ENCODE measurements at regions not wholly inside any gene's neighbourhood (a gene's known extent, or its start where the extent isn't known, plus 50 kb on each side); places are given as distances from the start of the nearest gene placed in this dataset.
A peak's percentile ranks its signal among the peaks of the same experiment; 100 is the strongest.
"Not testable (repeated sequence)": the region's sequence is repeated elsewhere in the genome, so short reads cannot be mapped to it uniquely, and the experiment has no call there.

- no peak overlapping the region for H3K27ac Mint-ChIP-seq
- no peaks in the 10 kb centered on the region for H3K9me3 Mint-ChIP-seq
- no peaks in the 10 kb centered on the region for H3K36me3 Mint-ChIP-seq
- ATAC-seq (no peak), DNase-seq (ENCODE audit: low spot score in 2 of 2) (no peak)
Measured at GRCh38 chr4:116362583-116362982, 722.8 kb downstream of the TRAM1L1 start.

- DNase-seq (ENCODE audit: low spot score in 2 of 2) (no peak), ATAC-seq (no peak)
- H3K36me3 Mint-ChIP-seq: no peaks in the 10 kb centered on the region
- H3K9me3 Mint-ChIP-seq: no peaks in the 10 kb centered on the region
- H3K27ac Mint-ChIP-seq: no peak overlapping the region
Measured at GRCh38 chr4:116361790-116362189, 723.6 kb downstream of the TRAM1L1 start.

- H3K27ac Mint-ChIP-seq: no peak overlapping the region
- H3K36me3 Mint-ChIP-seq: no peaks in the 10 kb centered on the region
- peak; percentile 56 to 84 for ATAC-seq
- DNase-seq (ENCODE audit: low spot score in 2 of 2): peak in 1 of 2 donors; percentile 63
- H3K9me3 Mint-ChIP-seq: no peaks in the 10 kb centered on the region
Measured at GRCh38 chr4:116358633-116359222, 726.6 kb downstream of the TRAM1L1 start.

- no peak for DNase-seq (ENCODE audit: low spot score in 2 of 2)
Measured at GRCh38 chr4:116357758-116358157, 727.6 kb downstream of the TRAM1L1 start.

DNA sequence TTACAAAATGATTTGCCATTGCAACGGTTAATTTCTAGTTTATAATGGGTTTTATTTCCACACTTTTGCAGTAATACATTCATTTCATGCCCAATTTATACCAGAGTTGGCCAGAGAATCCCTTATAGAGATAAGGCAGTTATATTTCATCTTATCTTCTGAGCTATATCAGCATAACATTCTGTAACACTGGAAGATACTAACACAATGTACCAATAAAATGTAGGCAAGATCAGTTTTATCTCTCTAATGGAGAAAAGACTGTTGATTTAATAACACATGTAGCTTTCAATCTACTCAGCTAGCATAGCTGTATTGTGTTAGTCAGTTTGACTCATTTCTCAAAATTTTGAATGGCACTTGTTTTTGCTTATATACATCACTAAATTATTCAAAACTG lies 738.6 kb downstream of the TRAM1L1 start:
- ATAC-seq (no peak), DNase-seq (ENCODE audit: low spot score in 2 of 2) (no peak)
- no peak overlapping the region for H3K27ac Mint-ChIP-seq
- H3K36me3 Mint-ChIP-seq: no peaks in the 10 kb centered on the region
- peaks cover 3 to 4% of the 10 kb centered on the region in 2 donors for H3K9me3 Mint-ChIP-seq

More at GRCh38 chr4:116357758-116358157, 727.6 kb downstream of the TRAM1L1 start:
- peak in 1 of 2 donors; percentile 18 for ATAC-seq
- no peaks in the 10 kb centered on the region for H3K9me3 Mint-ChIP-seq
- no peaks in the 10 kb centered on the region for H3K36me3 Mint-ChIP-seq
- no peak overlapping the region for H3K27ac Mint-ChIP-seq

DNA sequence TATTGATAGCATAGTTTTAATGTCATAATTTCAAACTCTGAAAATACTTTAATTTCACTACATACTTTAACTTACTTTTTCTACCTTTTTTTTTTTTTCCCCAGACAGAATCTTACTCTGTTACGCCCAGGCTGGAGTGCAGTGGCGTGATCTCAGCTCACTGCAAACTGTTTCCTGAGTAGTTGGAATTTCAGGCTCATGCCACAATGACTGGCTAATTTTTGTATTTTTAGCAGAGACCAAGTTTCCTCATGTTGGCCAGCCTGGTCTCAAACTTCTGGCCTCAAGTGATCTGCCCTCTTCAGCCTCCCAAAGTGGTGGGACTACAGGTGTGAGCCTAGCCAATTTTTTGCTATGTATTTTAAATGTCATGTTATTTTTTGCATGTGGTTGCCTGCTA lies 741.6 kb downstream of the TRAM1L1 start:
- no peak for DNase-seq (ENCODE audit: low spot score in 2 of 2)
- Mint-ChIP-seq H3K27ac (no peak overlapping the region), H3K36me3 (no peaks in the 10 kb centered on the region), H3K9me3 (peaks cover 3 to 4% of the 10 kb centered on the region in 2 donors)
- no peak for ATAC-seq

DNA sequence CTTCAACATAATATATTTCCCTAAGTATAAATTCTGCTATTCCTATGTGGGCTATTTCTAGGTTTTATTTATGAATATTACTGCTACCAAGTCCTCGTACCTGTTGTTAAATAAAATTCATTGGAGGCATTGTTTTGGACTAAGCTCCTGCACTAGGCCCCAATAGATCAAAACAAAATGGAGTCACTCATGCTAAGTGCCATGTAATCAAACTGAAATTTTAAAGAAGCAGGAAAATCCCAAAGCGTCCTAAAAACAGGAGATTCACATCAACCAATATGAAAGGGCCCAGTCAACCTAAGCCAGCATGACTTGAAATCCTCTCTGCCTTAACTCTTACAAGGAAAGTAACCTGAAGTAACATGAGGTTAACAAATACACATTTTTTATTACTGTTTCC lies 743.2 kb downstream of the TRAM1L1 start:
- no peak overlapping the region for H3K27ac Mint-ChIP-seq
- no peak for DNase-seq (ENCODE audit: low spot score in 2 of 2)
- no peaks in the 10 kb centered on the region for H3K36me3 Mint-ChIP-seq
- no peaks in the 10 kb centered on the region for H3K9me3 Mint-ChIP-seq
- no peak for ATAC-seq

DNA sequence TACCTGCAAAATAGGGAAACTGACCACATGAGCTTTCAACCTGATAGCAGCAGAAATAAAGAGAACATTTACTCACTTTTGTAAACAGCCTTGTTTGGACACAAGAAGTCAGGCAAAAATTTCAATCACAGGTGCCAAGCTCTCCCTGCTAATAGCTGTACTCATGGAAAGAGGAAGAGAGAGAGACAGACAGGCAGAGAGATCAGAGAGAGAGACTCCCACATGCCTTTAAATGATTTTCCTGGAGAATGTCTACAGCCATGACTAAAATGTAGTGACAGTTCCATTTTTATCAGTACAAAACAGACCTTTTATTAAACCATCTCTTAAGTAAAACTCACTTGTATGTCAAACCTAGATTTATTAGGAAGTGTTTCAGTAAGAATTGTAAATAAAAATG lies 752.9 kb downstream of the TRAM1L1 start:
- ATAC-seq: no peak

DNA sequence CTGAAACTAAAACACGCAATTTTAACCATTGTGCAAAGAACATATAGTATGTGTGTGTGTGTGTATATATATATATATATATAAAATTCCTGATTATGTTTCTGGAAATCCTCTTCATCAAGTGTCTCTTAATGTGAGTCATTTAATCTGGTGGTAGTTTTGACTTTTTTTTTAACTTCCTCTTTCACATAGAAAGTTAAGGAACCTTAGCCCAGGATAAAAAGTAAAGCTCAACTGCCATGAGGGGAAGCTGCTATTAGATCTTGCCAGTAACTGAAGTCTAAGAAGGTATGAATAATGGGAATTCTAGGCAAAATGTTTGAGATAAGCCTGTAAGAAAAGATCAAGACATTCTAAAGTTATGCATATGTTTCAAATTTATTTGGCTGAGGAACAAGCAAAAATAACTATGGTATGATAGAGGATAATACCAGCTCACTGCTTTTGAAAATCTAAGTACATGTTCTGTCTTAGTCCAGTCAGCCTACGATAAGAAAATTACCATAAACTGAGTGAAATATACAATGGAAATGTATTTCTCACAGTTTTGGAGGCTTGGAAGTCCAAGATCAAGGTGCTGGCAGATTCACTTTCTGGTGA lies 757.0 kb downstream of the TRAM1L1 start:
- Mint-ChIP-seq H3K36me3 (no peaks in the 10 kb centered on the region), H3K9me3 (peaks cover 4% of the 10 kb centered on the region in 2 donors), H3K27ac (no peak overlapping the region)
- DNase-seq (ENCODE audit: low spot score in 2 of 2) (no peak), ATAC-seq (no peak)

More for the DNA sequence above, 752.9 kb downstream of the TRAM1L1 start:
- Mint-ChIP-seq H3K9me3 (peaks cover 3 to 4% of the 10 kb centered on the region in 2 donors), H3K36me3 (no peaks in the 10 kb centered on the region), H3K27ac (no peak overlapping the region)
- DNase-seq (ENCODE audit: low spot score in 2 of 2): no peak

DNA sequence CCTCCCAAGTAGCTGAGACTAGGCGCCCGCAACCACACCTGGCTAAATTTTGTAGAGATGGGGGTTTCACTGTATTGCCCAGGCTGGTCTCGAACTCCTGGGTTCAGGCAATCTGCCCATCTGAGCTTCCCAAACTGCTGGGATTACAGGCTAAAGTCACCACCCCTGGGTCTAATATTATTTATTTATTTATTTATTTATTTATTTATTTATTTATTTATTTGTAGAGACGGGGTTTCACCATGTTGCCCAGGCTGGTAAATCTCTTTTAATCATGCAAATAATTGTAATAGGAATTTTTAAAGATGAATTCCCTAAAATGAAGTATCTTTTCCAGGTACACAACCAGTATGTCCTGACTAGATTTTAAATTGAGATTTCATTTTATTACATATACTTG lies 761.8 kb downstream of the TRAM1L1 start:
- Mint-ChIP-seq H3K27ac (no peak overlapping the region), H3K36me3 (no peaks in the 10 kb centered on the region), H3K9me3 (peaks cover 0 to 4% of the 10 kb centered on the region in 2 donors)
- no peak for ATAC-seq
- DNase-seq (ENCODE audit: low spot score in 2 of 2): no peak

GRCh38 chr4:116321471-116321870 lies 763.9 kb downstream of the TRAM1L1 start:
- Mint-ChIP-seq H3K27ac (no peak overlapping the region), H3K36me3 (no peaks in the 10 kb centered on the region), H3K9me3 (peaks cover 0 to 4% of the 10 kb centered on the region in 2 donors)
- no peak for DNase-seq (ENCODE audit: low spot score in 2 of 2)
- ATAC-seq: no peak

GRCh38 chr4:116320859-116321258 lies 764.5 kb downstream of the TRAM1L1 start:
- Mint-ChIP-seq H3K36me3 (no peaks in the 10 kb centered on the region), H3K9me3 (peaks cover 0 to 4% of the 10 kb centered on the region in 2 donors), H3K27ac (no peak overlapping the region)
- ATAC-seq (no peak), DNase-seq (ENCODE audit: low spot score in 2 of 2) (no peak)

GRCh38 chr4:116303736-116304188 lies 781.6 kb downstream of the TRAM1L1 start:
- no peak for DNase-seq (ENCODE audit: low spot score in 2 of 2)
- Mint-ChIP-seq H3K27ac (no peak overlapping the region), H3K36me3 (no peaks in the 10 kb centered on the region), H3K9me3 (peaks cover 0 to 8% of the 10 kb centered on the region in 2 donors)
- ATAC-seq: no peak

DNA sequence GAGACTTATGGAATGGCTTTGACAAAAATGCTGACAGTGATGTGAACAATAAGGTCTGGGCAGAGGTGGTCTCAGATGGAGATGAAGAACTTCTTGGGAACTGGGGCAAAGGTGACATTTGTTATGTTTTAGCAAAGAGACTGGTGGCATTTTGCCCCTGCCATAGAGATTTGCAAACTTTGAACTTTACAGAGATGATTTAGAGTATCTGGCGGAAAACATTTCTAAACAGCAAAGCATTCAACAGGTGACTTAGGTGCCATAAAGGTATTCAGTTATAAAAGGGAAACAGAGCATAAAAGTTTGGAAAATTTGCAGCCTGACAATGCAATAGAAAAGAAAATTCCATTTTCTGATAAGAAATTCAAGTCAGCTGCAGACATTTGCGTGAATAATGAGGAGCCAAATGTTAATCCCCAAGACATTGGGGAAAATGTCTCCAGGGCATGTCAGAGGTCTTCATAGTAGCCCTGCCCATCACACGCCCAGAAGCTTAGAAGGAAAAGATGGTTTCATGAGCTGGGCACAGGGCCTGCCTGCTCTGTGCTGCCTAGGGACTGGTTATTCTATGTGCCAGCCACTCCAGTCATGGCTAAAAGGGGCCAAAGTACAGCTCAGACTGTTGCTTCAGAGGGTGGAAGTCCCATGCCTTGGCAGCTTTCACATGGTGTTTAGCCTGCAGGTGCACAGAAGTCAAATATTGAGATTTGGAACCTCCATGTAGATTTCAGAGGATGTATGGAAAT lies 782.2 kb downstream of the TRAM1L1 start:
- ATAC-seq (no peak), DNase-seq (ENCODE audit: low spot score in 2 of 2) (no peak)
- peaks cover 0 to 8% of the 10 kb centered on the region in 2 donors for H3K9me3 Mint-ChIP-seq
- no peak overlapping the region for H3K27ac Mint-ChIP-seq
- no peaks in the 10 kb centered on the region for H3K36me3 Mint-ChIP-seq

GRCh38 chr4:116275006-116275405 lies 810.4 kb downstream of the TRAM1L1 start:
- DNase-seq (ENCODE audit: low spot score in 2 of 2): no peak
- no peaks in the 10 kb centered on the region for H3K36me3 Mint-ChIP-seq
- no peak overlapping the region for H3K27ac Mint-ChIP-seq
- no peak for ATAC-seq
- H3K9me3 Mint-ChIP-seq: peaks cover 3 to 13% of the 10 kb centered on the region in 2 donors

DNA sequence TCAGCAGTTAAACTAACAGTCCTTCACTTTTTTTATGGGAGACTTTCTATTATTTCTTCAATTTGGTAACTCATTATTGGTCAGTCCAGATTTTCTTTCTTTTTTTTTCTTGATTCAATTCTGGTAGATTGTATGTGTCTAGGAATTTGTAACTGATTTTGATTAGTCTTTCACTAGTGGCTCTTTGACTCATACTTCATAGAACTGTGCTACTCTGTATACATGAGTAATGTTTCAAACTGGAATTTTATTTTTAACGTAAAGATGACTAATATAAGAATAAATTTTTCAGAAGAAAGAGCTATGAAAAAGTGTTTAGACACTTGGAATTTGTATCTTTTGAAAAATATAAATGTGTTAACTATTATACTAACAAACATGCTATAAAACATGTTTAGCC lies 813.0 kb downstream of the TRAM1L1 start:
- no peak overlapping the region for H3K27ac Mint-ChIP-seq
- H3K36me3 Mint-ChIP-seq: no peaks in the 10 kb centered on the region
- no peak for DNase-seq (ENCODE audit: low spot score in 2 of 2)
- no peak for ATAC-seq
- H3K9me3 Mint-ChIP-seq: peaks cover 5 to 9% of the 10 kb centered on the region in 2 donors

- Mint-ChIP-seq H3K36me3 (peaks cover 5 to 11% of the 10 kb centered on the region in 2 donors), H3K9me3 (peaks cover 14 to 27% of the 10 kb centered on the region in 2 donors)
- H3K27ac Mint-ChIP-seq; ATAC-seq; DNase-seq (ENCODE audit: low spot score in 2 of 2): not testable (repeated sequence)
Measured at GRCh38 chr4:116260931-116261330, 824.4 kb downstream of the TRAM1L1 start.

Measured in activated naive CD4-positive, alpha-beta T cell treated with anti-CD3 and anti-CD28 coated beads, Interleukin-2, amount 50 U/mL, for 72 hours (primary cell).